Neuronal stem cell (in vitro differentiated cells): ENCODE measurements at regions not wholly inside any gene's neighbourhood (a gene's known extent, or its start where the extent isn't known, plus 50 kb on each side); places are given as distances from the start of the nearest gene placed in this dataset.
A peak's percentile ranks its signal among the peaks of the same experiment; 100 is the strongest.

Source experiments
- DNase-seq: peaks from one replicate; pipeline ENCODE4 v3.0.0-alpha.2; 2013; ENCODE audit warnings: low spot score
- H2AFZ ChIP-seq: one replicate; pipeline ENCODE4 v1.6.1; 2013; ENCODE audit warnings: mild to moderate bottlenecking, low read length, inconsistent platforms
- H2AK5ac ChIP-seq: 2 replicates; pipeline ENCODE4 v1.6.1; 2013; ENCODE audit warnings: low read depth, mild to moderate bottlenecking, inconsistent platforms, low read length, moderate library complexity, mixed read lengths
- H2BK120ac ChIP-seq: 2 replicates; pipeline ENCODE4 v1.6.1; 2013; ENCODE audit warnings: low read depth, mild to moderate bottlenecking, inconsistent platforms, low read length, moderate library complexity, mixed read lengths
- H2BK12ac ChIP-seq: one replicate; pipeline ENCODE4 v1.6.1; 2013; ENCODE audit warnings: low read length, inconsistent platforms
- H2BK15ac ChIP-seq: 2 replicates; pipeline ENCODE4 v1.6.1; 2013; ENCODE audit warnings: mild to moderate bottlenecking, low read length, inconsistent platforms, mixed read lengths
- H2BK5ac ChIP-seq: one replicate; pipeline ENCODE4 v1.6.1; 2013; ENCODE audit warnings: inconsistent platforms, mild to moderate bottlenecking, low read length, moderate library complexity
- H3K14ac ChIP-seq: one replicate; pipeline ENCODE4 v1.6.1; 2013; ENCODE audit warnings: low read length, inconsistent platforms
- H3K18ac ChIP-seq: 2 replicates; pipeline ENCODE4 v1.6.1; 2013; ENCODE audit warnings: low read length, inconsistent platforms
- H3K23ac ChIP-seq: 2 replicates; pipeline ENCODE4 v1.6.1; 2013; ENCODE audit warnings: low read depth, mild to moderate bottlenecking, mixed read lengths, low read length, inconsistent platforms; ENCODE audit not compliant: poor library complexity
- H3K27ac ChIP-seq: replicated peaks from 3 replicates; pipeline ENCODE4 v1.5.1; 2013; ENCODE audit warnings: low read length, inconsistent platforms
- H3K27me3 ChIP-seq, 3 experiments: 2 replicates each; pipeline ENCODE4 v1.6.1; 2013; ENCODE audit warnings: low read length in 3 of 3, mild to moderate bottlenecking in 2 of 3, inconsistent platforms in 1 of 3, low read depth in 1 of 3, mixed read lengths in 1 of 3, moderate library complexity in 1 of 3; ENCODE audit not compliant: control insufficient read depth in 3 of 3, insufficient read depth in 3 of 3
- H3K36me3 ChIP-seq, 2 donors: replicated peaks in 1 of 2; 2 replicates each; pipeline ENCODE4 v1.6.1; 2013; ENCODE audit warnings: low read length in 2 of 2; ENCODE audit not compliant: control insufficient read depth in 2 of 2, insufficient read depth in 2 of 2
- H3K4ac ChIP-seq: 2 replicates; pipeline ENCODE4 v1.6.1; 2013; ENCODE audit warnings: inconsistent platforms, mild to moderate bottlenecking, low read length, moderate library complexity
- H3K4me1 ChIP-seq, 2 donors: 1 replicate in 1 of 2; 2 replicates in 1 of 2; pipeline ENCODE4 v1.6.1; 2013; ENCODE audit warnings: low read length in 2 of 2, low read depth in 1 of 2; ENCODE audit not compliant: control insufficient read depth in 2 of 2, insufficient read depth in 1 of 2
- H3K4me2 ChIP-seq: one replicate; pipeline ENCODE4 v1.6.1; 2013; ENCODE audit warnings: mild to moderate bottlenecking, low read length, inconsistent platforms; ENCODE audit not compliant: insufficient read depth, poor library complexity, severe bottlenecking
- H3K4me3 ChIP-seq, 2 donors: 2 replicates each; pipeline ENCODE4 v1.5.1; 2013; ENCODE audit warnings: low read length in 2 of 2, mild to moderate bottlenecking in 2 of 2, inconsistent platforms in 1 of 2, moderate library complexity in 1 of 2
- H3K79me1 ChIP-seq: one replicate; pipeline ENCODE4 v1.6.1; 2013; ENCODE audit warnings: low read depth, mild to moderate bottlenecking, inconsistent platforms, low read length, moderate library complexity
- H3K9ac ChIP-seq: one replicate; pipeline ENCODE4 v1.6.1; 2013; ENCODE audit warnings: mild to moderate bottlenecking, low read depth, low read length, inconsistent platforms; ENCODE audit not compliant: poor library complexity
- H3K9me3 ChIP-seq, 2 donors: replicated peaks in 1 of 2; 2 replicates each; pipeline versions ENCODE3 to v1.6.1; 2013; ENCODE audit warnings: low read length in 2 of 2, mild to moderate bottlenecking in 2 of 2, inconsistent platforms in 1 of 2, low read depth in 1 of 2, mixed read lengths in 1 of 2, moderate library complexity in 1 of 2; ENCODE audit not compliant: control insufficient read depth in 2 of 2, insufficient read depth in 1 of 2
- H4K8ac ChIP-seq: one replicate; pipeline ENCODE4 v1.6.1; 2013; ENCODE audit warnings: low read depth, mild to moderate bottlenecking, inconsistent platforms, low read length, moderate library complexity
- H4K91ac ChIP-seq: one replicate; pipeline ENCODE4 v1.6.1; 2013; ENCODE audit warnings: low read length, low read depth, mild to moderate bottlenecking, inconsistent platforms; ENCODE audit not compliant: poor library complexity
- WGBS, 2 donors: extraction: QIAGEN DNeasy Blood & Tissue Kit; methylation state at CpG; one replicate each; pipeline ENCODE4 v1.1.7; 2013; ENCODE audit warnings: missing lambda C conversion rate in 2 of 2, mixed read lengths in 1 of 2; ENCODE audit not compliant: insufficient read length in 2 of 2, insufficient replicate concordance in 1 of 2; ENCODE audit errors: extremely low coverage in 2 of 2; 5-methylcytosine and 5-hydroxymethylcytosine counted together

DNA sequence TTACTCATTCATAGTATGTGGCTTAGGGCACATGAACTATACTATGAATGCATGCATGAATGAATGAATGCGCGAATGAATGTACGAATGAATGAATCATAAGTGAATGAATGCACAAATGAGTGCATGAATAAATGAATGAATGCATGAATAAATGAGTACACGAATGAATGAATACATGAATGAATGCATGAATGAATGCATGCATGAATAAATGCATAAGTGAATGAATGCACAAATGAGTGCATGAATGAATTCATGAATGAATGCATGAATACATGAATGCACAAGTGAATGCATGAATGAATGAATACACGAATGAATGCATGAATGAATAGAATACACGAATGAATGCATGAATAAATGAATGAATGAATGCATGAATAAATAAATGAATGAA is 52.5 kb upstream of the FCN1 start:
- no peak overlapping the region for H2BK5ac ChIP-seq
- H2BK12ac ChIP-seq = no peak overlapping the region
- H3K27me3 ChIP-seq = no peaks in the 10 kb centered on the region
- no peak overlapping the region for H3K23ac ChIP-seq
- H2AK5ac ChIP-seq = no peak overlapping the region
- H3K79me1 ChIP-seq = no peaks in the 10 kb centered on the region
- WGBS, 2 donors = no CpG with 5 or more reads among the region's 6 CpGs
- H3K4me3 ChIP-seq = no peak overlapping the region
- no peak overlapping the region for H3K14ac ChIP-seq
- H3K9ac ChIP-seq = no peak overlapping the region
- H3K9me3 ChIP-seq = no peaks in the 10 kb centered on the region
- H2BK15ac ChIP-seq = no peak overlapping the region
- H2AFZ ChIP-seq = no peak overlapping the region
- no peaks in the 10 kb centered on the region for H3K36me3 ChIP-seq
- no peak overlapping the region for H3K27ac ChIP-seq
- peaks cover 0 to 17% of the 10 kb centered on the region in 2 donors for H3K4me1 ChIP-seq
- H3K4me2 ChIP-seq = no peak overlapping the region
- no peak overlapping the region for H4K91ac ChIP-seq
- no peak overlapping the region for H3K4ac ChIP-seq
- H4K8ac ChIP-seq = no peak overlapping the region
- no peak overlapping the region for H3K18ac ChIP-seq
- no peak for DNase-seq
- no peak overlapping the region for H2BK120ac ChIP-seq

DNA sequence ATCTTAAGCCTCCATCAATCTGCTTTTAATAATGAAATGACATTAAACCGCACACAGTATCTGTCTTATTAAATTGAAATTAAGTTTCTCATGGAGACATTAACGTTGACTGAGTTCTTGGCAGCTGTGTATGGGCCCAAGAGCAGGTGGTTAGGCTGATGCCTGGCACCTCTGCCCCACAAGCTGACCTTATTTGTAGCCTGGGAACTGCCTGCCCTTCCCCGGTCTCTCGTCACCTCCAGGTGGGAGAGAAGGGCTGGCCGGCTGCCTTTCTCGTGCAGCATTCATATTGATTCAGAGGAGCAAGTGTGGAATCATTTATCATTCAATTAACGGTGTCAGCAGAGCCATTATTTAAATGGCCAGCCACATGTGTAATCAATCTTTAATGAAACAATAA is 53.0 kb upstream of the FCN1 start:
- no peaks in the 10 kb centered on the region for H3K79me1 ChIP-seq
- no peak overlapping the region for H4K91ac ChIP-seq
- no peak overlapping the region for H2BK120ac ChIP-seq
- no peak overlapping the region for H2AK5ac ChIP-seq
- H3K4me1 ChIP-seq = peaks cover 0 to 17% of the 10 kb centered on the region in 2 donors
- H2BK12ac ChIP-seq = no peak overlapping the region
- H3K36me3 ChIP-seq = no peaks in the 10 kb centered on the region
- H4K8ac ChIP-seq = no peak overlapping the region
- no peak overlapping the region for H3K4me2 ChIP-seq
- H3K18ac ChIP-seq = no peak overlapping the region
- no peak overlapping the region for H2AFZ ChIP-seq
- H2BK5ac ChIP-seq = no peak overlapping the region
- H3K4me3 ChIP-seq = no peak overlapping the region
- WGBS, 2 donors = no CpG with 5 or more reads among the region's 7 CpGs
- H3K27me3 ChIP-seq = no peaks in the 10 kb centered on the region
- no peak overlapping the region for H3K27ac ChIP-seq
- H3K9me3 ChIP-seq = no peaks in the 10 kb centered on the region
- no peak for DNase-seq
- no peak overlapping the region for H3K9ac ChIP-seq
- H2BK15ac ChIP-seq = no peak overlapping the region
- H3K14ac ChIP-seq = no peak overlapping the region
- H3K23ac ChIP-seq = no peak overlapping the region
- H3K4ac ChIP-seq = no peak overlapping the region

DNA sequence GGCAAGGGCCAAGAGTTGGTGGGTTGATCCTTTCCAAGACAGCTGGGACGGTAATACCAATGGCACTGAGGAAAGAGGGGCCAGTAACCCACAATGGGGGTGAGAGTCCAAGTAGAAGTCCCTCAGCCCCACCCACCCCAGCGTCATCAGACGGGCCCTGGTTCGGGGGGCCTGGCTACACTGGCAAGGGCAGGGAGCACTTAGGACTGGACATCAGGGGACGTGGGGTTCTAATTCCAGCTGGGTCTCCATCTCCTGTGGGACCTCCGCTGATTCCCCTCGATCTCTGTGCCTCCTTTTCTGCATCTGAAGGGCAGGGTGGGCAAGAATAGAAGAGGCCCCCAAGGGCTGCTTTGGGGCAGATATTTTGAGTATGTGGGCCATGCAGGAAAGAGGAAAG is 53.5 kb upstream of the FCN1 start:
- Histone ChIP-seq H2AK5ac (no peak overlapping the region), H3K14ac (no peak overlapping the region), H3K4me2 (no peak overlapping the region), H2BK5ac (no peak overlapping the region), H3K27me3 (peaks cover 0 to under 1% (median 0%) of the 10 kb centered on the region in 3 experiments), H3K4me1 (peaks cover 0 to 17% of the 10 kb centered on the region in 2 donors), H3K27ac (no peak overlapping the region), H3K9me3 (no peaks in the 10 kb centered on the region), H2BK15ac (no peak overlapping the region), H4K8ac (no peak overlapping the region), H3K79me1 (no peaks in the 10 kb centered on the region), H2BK120ac (no peak overlapping the region), H2AFZ (no peak overlapping the region), H3K36me3 (no peaks in the 10 kb centered on the region), H2BK12ac (no peak overlapping the region), H3K4me3 (no peak overlapping the region), H3K23ac (no peak overlapping the region), H3K9ac (no peak overlapping the region), H4K91ac (no peak overlapping the region), H3K18ac (no peak overlapping the region), H3K4ac (no peak overlapping the region)
- DNase-seq = no peak
- WGBS, 2 donors = no CpG with 5 or more reads among the region's 7 CpGs

DNA sequence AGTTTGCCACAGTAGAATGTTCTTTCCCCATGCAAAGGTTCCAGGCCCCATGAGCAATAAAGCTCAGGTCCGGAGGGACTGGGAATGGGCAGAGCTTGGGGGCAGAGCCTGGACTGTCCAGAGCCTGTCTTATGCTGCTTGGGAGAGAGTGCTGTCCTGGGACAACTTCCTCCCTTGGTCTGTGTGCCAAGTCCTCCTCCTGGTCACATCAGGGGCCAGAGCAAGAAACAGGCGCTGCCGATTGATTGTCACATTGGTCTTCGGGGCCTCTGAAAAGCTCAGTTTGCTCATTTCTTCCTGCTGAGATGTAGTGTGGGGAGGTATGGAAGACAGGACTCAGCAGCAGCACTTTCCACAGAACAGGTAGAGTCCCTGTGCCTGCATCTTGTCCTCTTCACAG is 54.0 kb upstream of the FCN1 start:
- Histone ChIP-seq H2AFZ (no peak overlapping the region), H3K9ac (no peak overlapping the region), H3K4ac (no peak overlapping the region), H3K23ac (no peak overlapping the region), H3K79me1 (no peaks in the 10 kb centered on the region), H4K91ac (no peak overlapping the region), H3K9me3 (no peaks in the 10 kb centered on the region), H3K36me3 (no peaks in the 10 kb centered on the region), H2BK12ac (no peak overlapping the region), H3K4me3 (no peak overlapping the region), H3K4me2 (no peak overlapping the region), H2BK120ac (no peak overlapping the region), H3K18ac (peak overlapping the region; percentile 24), H3K27me3 (peaks cover 0 to 2% (median 0%) of the 10 kb centered on the region in 3 experiments), H3K14ac (no peak overlapping the region), H2BK5ac (no peak overlapping the region), H2BK15ac (no peak overlapping the region), H3K4me1 (peaks cover 0 to 17% of the 10 kb centered on the region in 2 donors), H3K27ac (no peak overlapping the region), H2AK5ac (no peak overlapping the region), H4K8ac (no peak overlapping the region)
- DNase-seq = no peak
- no CpG with 5 or more reads among the region's 4 CpGs for WGBS, 2 donors
